AG09319 (cell line): ENCODE measurements at regions not wholly inside any gene's neighbourhood (a gene's known extent, or its start where the extent isn't known, plus 50 kb on each side); places are given as distances from the start of the nearest gene placed in this dataset.

ENCODE experiments used
- DNase-seq: peaks from one replicate; pipeline ENCODE4 v3.0.0-alpha.2; 2010; ENCODE audit warnings: low read depth; ENCODE audit errors: extremely low read depth
- TF ChIP-seq, protein P1 (sequence below): IDR thresholded peaks from 2 replicates; pipeline ENCODE4 v1.5.1; 2011; ENCODE audit warnings: low read depth, mild to moderate bottlenecking, inconsistent platforms, low read length, moderate library complexity

- no peak for DNase-seq
- TF ChIP-seq, protein P1, sequence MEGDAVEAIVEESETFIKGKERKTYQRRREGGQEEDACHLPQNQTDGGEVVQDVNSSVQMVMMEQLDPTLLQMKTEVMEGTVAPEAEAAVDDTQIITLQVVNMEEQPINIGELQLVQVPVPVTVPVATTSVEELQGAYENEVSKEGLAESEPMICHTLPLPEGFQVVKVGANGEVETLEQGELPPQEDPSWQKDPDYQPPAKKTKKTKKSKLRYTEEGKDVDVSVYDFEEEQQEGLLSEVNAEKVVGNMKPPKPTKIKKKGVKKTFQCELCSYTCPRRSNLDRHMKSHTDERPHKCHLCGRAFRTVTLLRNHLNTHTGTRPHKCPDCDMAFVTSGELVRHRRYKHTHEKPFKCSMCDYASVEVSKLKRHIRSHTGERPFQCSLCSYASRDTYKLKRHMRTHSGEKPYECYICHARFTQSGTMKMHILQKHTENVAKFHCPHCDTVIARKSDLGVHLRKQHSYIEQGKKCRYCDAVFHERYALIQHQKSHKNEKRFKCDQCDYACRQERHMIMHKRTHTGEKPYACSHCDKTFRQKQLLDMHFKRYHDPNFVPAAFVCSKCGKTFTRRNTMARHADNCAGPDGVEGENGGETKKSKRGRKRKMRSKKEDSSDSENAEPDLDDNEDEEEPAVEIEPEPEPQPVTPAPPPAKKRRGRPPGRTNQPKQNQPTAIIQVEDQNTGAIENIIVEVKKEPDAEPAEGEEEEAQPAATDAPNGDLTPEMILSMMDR: no peak
Measured at GRCh38 chr14:84453307-84453950, 1076.5 kb upstream of the FLRT2 start.

GRCh38 chr14:84454114-84454513 is 1075.8 kb upstream of the FLRT2 start:
- TF ChIP-seq, protein P1: no peak
- DNase-seq: no peak

- TF ChIP-seq, protein P1: no peak
Measured at GRCh38 chr14:84456946-84457345, 1073.0 kb upstream of the FLRT2 start.

DNA sequence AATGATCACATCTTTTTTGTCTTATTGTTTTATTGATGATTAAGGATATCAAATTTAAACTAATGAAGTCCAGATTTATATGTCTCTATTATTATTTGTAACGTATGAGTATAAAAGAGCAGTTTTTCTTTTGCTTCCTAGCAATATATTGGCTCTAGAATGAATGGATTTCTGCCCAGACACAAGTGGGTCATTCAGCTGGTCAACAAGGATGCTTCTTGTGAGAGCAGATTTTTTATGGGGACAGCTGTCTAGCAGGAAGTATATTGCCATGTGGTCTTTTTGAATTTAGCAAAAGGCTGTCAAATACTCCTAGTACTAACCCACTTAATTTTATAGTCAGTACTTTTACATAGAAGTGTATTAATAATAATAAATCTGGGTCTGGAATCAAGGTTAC is 1071.1 kb upstream of the FLRT2 start:
- no peak for DNase-seq
- TF ChIP-seq, protein P1: no peak

More at GRCh38 chr14:84456946-84457345, 1073.0 kb upstream of the FLRT2 start:
- DNase-seq: no peak

DNA sequence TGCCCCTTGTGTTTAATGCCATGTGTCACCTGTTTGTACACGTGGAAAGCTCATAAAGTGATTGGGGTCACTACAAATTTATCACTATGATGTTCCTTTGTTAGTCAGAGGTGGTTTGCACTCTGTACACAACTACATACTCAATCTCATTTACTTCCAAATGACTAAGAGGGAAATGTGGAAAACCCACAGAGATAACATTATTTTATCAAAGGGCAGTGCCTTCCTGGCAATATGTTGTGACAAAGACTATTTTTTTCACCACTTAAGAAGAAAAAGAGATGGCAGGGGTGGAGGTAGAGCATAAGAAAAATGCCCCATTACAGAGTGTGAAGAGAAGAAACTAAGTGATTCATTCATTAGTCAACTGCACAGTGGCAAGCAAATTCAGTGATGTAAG is 1064.1 kb upstream of the FLRT2 start:
- DNase-seq: no peak
- TF ChIP-seq, protein P1: no peak

GRCh38 chr14:84468153-84468552 is 1061.8 kb upstream of the FLRT2 start:
- TF ChIP-seq, protein P1: no peak
- no peak for DNase-seq

DNA sequence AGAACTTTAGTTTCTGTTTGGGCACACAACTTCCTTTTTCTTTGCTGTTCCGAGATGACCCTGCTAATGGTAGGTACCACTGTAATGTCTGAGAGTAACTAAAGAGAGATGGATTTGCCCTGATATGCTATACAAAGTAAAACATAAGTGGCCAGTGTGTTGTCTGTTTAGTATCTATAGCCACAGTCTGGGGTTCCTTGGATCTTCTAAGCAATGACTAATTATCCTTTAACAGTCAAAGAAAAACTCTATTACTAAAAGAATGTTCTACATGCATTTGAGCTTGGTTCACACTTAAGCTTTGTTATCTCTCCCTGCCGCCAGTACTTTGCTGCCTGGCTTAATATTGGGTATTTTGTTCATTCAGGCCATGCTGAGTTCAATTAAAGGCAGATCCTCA is 1051.9 kb upstream of the FLRT2 start:
- TF ChIP-seq, protein P1: no peak
- DNase-seq: no peak
